Astrocyte of the spinal cord (primary cell): ENCODE measurements at regions not wholly inside any gene's neighbourhood (a gene's known extent, or its start where the extent isn't known, plus 50 kb on each side); places are given as distances from the start of the nearest gene placed in this dataset.

ENCODE experiments used
- DNase-seq: peaks from one replicate; pipeline ENCODE4 v3.0.0; 2011; ENCODE audit warnings: low read depth, low spot score
- H3K4me3 ChIP-seq: 2 replicates; pipeline ENCODE4 v1.5.1; 2011; ENCODE audit warnings: low read depth, mild to moderate bottlenecking, low read length, moderate library complexity
- CTCF ChIP-seq: IDR thresholded peaks from 2 replicates; pipeline ENCODE4 v1.5.1; 2012; ENCODE audit warnings: low read depth, mild to moderate bottlenecking, low read length, inconsistent platforms
- in situ Hi-C: cut with HindIII; loops from 2 replicates; pipeline ENCODE4 v1.10.0; 2017; ENCODE audit warnings: low sequenced_read_pairs

GRCh38 chr15:81471151-81471550, 97.1 kb upstream of the TMC3 start:
- in situ Hi-C loops, result no loop called here
- no peak overlapping the region for H3K4me3 ChIP-seq
- DNase-seq, result no peak
- no peak for TF ChIP-seq CTCF

GRCh38 chr15:81469154-81469553, 95.1 kb upstream of the TMC3 start:
- no peak overlapping the region for H3K4me3 ChIP-seq
- in situ Hi-C loops, result no loop called here
- TF ChIP-seq CTCF, result no peak
- DNase-seq, result no peak

GRCh38 chr15:81466741-81467140, 92.7 kb upstream of the TMC3 start:
- no peak for DNase-seq
- no peak for TF ChIP-seq CTCF
- H3K4me3 ChIP-seq, result no peak overlapping the region
- in situ Hi-C loops, result no loop called here

- H3K4me3 ChIP-seq, result no peak overlapping the region
- in situ Hi-C loops, result no loop called here
- DNase-seq, result no peak
- TF ChIP-seq CTCF, result no peak
These were observed 80.0 kb upstream of the TMC3 start for GRCh38 chr15:81454024-81454423.

GRCh38 chr15:81450721-81451120, 76.7 kb upstream of the TMC3 start:
- no peak for TF ChIP-seq CTCF
- DNase-seq, result no peak
- in situ Hi-C loops, result no loop called here
- no peak overlapping the region for H3K4me3 ChIP-seq

- H3K4me3 ChIP-seq, result no peak overlapping the region
- TF ChIP-seq CTCF, result no peak
- DNase-seq, result no peak
- in situ Hi-C loops, result no loop called here
These were observed 75.9 kb upstream of the TMC3 start for GRCh38 chr15:81449836-81450474.
